NT2/D1 (cell line): ENCODE measurements at regions not wholly inside any gene's neighbourhood (a gene's known extent, or its start where the extent isn't known, plus 50 kb on each side); places are given as distances from the start of the nearest gene placed in this dataset.

ENCODE experiments used
- YY1 ChIP-seq: IDR thresholded peaks from 2 replicates; pipeline ENCODE4 v1.6.1; 2011; ENCODE audit not compliant: insufficient read length, insufficient read depth
- ZNF274 ChIP-seq: IDR thresholded peaks from 2 replicates; pipeline ENCODE4 v1.6.1; 2011; ENCODE audit warnings: mild to moderate bottlenecking, low read depth, low read length

DNA sequence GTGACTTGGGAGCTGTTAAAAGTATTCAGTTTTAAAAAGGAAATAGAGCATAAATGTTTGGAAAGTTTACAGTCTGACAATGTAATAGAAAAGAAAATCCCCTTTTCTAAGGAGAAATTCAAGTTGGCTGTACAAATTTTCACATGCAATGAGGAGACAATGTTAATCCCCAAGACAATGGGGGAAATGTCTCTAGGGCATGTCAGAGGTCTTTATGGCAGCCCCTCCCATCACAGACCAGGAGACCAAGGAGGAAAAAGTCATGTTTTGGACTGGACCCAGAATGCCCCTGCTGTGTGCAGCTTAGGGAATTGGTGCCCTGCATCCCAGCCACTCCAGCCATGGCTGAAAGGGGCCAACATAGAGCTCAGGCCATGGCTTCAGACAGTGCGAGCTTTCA, 831.1 kb upstream of the ADGRL3 start:
- no peak for TF ChIP-seq YY1
- TF ChIP-seq ZNF274 = no peak
